ENCODE measurements at regions not wholly inside any gene's neighbourhood (a gene's known extent, or its start where the extent isn't known, plus 50 kb on each side); places are given as distances from the start of the nearest gene placed in this dataset.

- TF ChIP-seq CTCF (IDR thresholded peaks at IDR 0.05) (no peak), POLR2A (IDR thresholded peaks at IDR 0.05) (no peak)
These were observed 178.0 kb upstream of the BMPER start for GRCh38 chr7:33727315-33727714.

All from stomach (tissue), 4 donors.